ENCODE measurements at regions not wholly inside any gene's neighbourhood (a gene's known extent, or its start where the extent isn't known, plus 50 kb on each side); places are given as distances from the start of the nearest gene placed in this dataset.

DNA sequence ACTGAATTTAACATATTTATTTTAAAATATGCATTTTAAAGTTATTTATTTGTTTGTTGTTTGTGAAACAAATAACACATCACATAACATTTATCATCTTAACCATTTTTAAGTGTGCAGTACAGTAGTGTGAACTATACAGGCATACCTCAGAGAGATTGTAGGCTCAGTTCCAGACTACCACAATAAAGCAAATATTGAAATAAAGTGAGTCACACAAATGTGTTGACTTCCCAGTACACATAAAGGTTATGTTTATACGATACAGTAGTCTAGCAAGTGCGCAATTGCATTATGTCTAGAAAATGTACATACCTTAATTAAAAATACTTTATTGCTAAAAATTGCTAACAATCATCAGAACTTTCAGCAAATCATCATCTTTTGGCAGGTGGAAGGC, 739.4 kb upstream of the ADGRL4 start:
- TF ChIP-seq, protein P1, sequence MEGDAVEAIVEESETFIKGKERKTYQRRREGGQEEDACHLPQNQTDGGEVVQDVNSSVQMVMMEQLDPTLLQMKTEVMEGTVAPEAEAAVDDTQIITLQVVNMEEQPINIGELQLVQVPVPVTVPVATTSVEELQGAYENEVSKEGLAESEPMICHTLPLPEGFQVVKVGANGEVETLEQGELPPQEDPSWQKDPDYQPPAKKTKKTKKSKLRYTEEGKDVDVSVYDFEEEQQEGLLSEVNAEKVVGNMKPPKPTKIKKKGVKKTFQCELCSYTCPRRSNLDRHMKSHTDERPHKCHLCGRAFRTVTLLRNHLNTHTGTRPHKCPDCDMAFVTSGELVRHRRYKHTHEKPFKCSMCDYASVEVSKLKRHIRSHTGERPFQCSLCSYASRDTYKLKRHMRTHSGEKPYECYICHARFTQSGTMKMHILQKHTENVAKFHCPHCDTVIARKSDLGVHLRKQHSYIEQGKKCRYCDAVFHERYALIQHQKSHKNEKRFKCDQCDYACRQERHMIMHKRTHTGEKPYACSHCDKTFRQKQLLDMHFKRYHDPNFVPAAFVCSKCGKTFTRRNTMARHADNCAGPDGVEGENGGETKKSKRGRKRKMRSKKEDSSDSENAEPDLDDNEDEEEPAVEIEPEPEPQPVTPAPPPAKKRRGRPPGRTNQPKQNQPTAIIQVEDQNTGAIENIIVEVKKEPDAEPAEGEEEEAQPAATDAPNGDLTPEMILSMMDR (IDR thresholded peaks at IDR 0.05), result no peak
- TF ChIP-seq POLR2A (IDR thresholded peaks at IDR 0.05) (no peak), POLR2AphosphoS5 (IDR thresholded peaks at IDR 0.05) (no peak)

Data from breast epithelium (tissue), 3 donors.